Fibroblast of lung (primary cell): ENCODE measurements at regions not wholly inside any gene's neighbourhood (a gene's known extent, or its start where the extent isn't known, plus 50 kb on each side); places are given as distances from the start of the nearest gene placed in this dataset.

Experiments
- CTCF ChIP-seq, 2 donors: IDR thresholded peaks in 1 of 2; conservative IDR thresholded peaks in 1 of 2; 1 replicate in 1 of 2; 2 replicates in 1 of 2; pipeline ENCODE4 v1.5.1; 2011 to 2012; ENCODE audit warnings: low read length in 2 of 2, control low read depth in 1 of 2, inconsistent platforms in 1 of 2, low read depth in 1 of 2, mild to moderate bottlenecking in 1 of 2
- EZH2 ChIP-seq: IDR thresholded peaks from 2 replicates; pipeline ENCODE4 v1.5.1; 2012; ENCODE audit warnings: low read length, control low read depth, mild to moderate bottlenecking; ENCODE audit errors: missing control alignments

DNA sequence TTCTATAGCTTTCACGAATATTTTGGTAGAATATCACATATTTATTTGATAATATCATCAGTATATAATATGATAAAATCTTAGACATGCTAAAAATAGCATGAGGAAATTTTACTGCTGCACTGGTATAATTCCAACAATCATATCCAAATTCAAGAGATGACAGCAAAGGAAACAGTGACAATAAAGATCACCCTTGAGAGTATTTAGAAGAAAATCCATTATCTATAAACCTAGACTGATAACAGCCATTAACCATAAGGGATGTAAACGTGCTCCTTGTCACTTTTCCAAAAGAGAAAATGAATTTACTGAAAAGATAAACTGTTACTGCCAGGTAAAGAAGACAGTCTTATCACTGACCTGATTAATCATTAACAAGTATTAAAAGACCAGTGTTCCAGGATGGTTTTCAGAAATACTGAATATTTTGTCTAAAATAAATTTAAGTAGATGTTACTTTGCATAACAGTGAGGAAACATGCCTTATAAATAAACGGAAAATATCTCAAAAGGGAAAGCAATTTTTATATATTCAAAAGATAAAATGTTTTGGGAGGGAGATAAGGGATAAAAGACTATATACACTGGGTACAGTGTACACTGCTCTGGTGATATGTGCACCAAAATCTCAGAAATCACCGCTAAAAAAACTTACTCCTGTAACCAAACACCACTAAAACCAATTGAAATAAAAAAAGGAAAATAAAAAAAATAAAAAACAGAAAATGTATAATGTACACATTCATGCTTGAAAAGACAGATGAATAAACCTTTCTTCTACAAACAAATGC is 1704.7 kb downstream of the HACE1 start:
- TF ChIP-seq CTCF (conservative IDR thresholded peaks at IDR 0.05 in 1 of 2, IDR thresholded peaks at IDR 0.05 in 1 of 2; ENCODE audit: low read depth in 1 of 2, low read length in 2 of 2) (no peak), EZH2 (no peak)
